ENCODE measurements at regions not wholly inside any gene's neighbourhood (a gene's known extent, or its start where the extent isn't known, plus 50 kb on each side); places are given as distances from the start of the nearest gene placed in this dataset.

DNA sequence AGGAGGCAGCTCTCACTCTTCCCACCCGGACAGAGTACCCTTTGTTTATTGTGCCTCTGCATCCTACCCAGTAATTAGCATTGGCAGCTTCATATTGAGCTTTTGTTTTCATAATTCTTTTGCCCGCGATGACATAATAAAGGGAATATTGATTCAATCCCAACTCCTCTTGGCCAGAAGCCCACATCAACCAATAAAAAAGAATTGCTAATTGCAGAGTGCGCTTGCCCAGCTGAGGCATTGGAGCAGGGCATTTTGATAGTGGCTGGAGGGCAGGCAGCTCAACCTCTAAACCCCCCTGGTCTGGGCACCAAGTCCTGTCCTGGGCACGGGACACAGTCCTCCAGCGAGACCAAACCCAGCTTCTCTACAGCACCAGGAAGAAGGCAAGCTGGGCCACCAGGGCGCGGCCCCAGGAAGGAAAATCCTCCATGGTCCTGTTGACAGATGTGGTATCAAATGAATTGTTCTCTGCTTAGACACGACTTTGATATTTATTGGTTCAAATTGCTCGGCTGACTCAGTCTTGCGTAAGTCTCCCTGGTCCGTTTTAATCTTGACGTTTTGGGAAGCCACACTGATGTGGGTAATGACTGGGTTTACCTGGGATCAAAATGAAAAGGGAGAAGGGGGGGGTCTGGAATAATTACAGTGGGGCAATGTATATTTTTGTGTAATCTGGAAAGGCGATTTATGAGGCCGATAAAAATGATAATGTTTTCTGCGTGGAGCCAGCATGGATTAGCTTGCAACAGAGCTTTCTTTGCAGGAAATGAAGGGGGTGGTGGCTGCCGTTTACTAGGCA, 220.7 kb upstream of the MSX2 start:
- TF ChIP-seq, protein P1, sequence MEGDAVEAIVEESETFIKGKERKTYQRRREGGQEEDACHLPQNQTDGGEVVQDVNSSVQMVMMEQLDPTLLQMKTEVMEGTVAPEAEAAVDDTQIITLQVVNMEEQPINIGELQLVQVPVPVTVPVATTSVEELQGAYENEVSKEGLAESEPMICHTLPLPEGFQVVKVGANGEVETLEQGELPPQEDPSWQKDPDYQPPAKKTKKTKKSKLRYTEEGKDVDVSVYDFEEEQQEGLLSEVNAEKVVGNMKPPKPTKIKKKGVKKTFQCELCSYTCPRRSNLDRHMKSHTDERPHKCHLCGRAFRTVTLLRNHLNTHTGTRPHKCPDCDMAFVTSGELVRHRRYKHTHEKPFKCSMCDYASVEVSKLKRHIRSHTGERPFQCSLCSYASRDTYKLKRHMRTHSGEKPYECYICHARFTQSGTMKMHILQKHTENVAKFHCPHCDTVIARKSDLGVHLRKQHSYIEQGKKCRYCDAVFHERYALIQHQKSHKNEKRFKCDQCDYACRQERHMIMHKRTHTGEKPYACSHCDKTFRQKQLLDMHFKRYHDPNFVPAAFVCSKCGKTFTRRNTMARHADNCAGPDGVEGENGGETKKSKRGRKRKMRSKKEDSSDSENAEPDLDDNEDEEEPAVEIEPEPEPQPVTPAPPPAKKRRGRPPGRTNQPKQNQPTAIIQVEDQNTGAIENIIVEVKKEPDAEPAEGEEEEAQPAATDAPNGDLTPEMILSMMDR (conservative IDR thresholded peaks at IDR 0.05 in 1 of 2, IDR thresholded peaks at IDR 0.05 in 1 of 2; ENCODE audit: low read depth in 1 of 2, low read length in 2 of 2) = no peak
- TF ChIP-seq EZH2 (IDR thresholded peaks at IDR 0.05; ENCODE audit: low read length, missing control alignments) = no peak
